SK-N-SH (cell line): ENCODE measurements at regions not wholly inside any gene's neighbourhood (a gene's known extent, or its start where the extent isn't known, plus 50 kb on each side); places are given as distances from the start of the nearest gene placed in this dataset.

Experiments used
- CTCF ChIP-seq: fragments of 200-600 bp; sonication (generic); IDR thresholded peaks from 2 replicates; pipeline ENCODE4 v1.6.1; 2017; ENCODE audit warnings: antibody characterized with exemption, mild to moderate bottlenecking, moderate library complexity
- EP300 ChIP-seq, 2 experiments: IDR thresholded peaks; 2 replicates each; pipeline versions ENCODE4 v1.4.0 to v1.6.1; 2012; ENCODE audit warnings: borderline replicate concordance in 1 of 2, low read depth in 1 of 2, low read length in 1 of 2
- EZH2phosphoT487 ChIP-seq: fragments of 200-600 bp; sonication (generic); IDR thresholded peaks from 2 replicates; pipeline ENCODE4 v1.6.1; 2017; ENCODE audit warnings: low read depth, mixed run types, mild to moderate bottlenecking, antibody characterized with exemption, moderate library complexity, borderline replicate concordance
- FOXM1 ChIP-seq: IDR thresholded peaks from 2 replicates; pipeline ENCODE4 v1.4.0; 2012; ENCODE audit warnings: low read depth, mild to moderate bottlenecking
- GABPA ChIP-seq: IDR thresholded peaks from 2 replicates; pipeline ENCODE4 v1.4.0; 2012; ENCODE audit warnings: low read depth, mild to moderate bottlenecking
- GATA2 ChIP-seq: sonication (generic); formaldehyde crosslinking; IDR thresholded peaks from 2 replicates; pipeline ENCODE4 v1.5.0; 2020; ENCODE audit warnings: mild to moderate bottlenecking, missing genetic modification reagents
- JUND ChIP-seq: IDR thresholded peaks from 2 replicates; pipeline ENCODE4 v1.4.0; 2012
- MAX ChIP-seq: IDR thresholded peaks from 2 replicates; pipeline ENCODE4 v1.4.0; 2012; ENCODE audit warnings: low read depth
- RFX5 ChIP-seq: IDR thresholded peaks from 2 replicates; pipeline ENCODE4 v1.6.1; 2012; ENCODE audit warnings: mild to moderate bottlenecking, improper control_type of control experiment, low read length
- SMC3 ChIP-seq: IDR thresholded peaks from 2 replicates; pipeline ENCODE4 v1.6.1; 2012; ENCODE audit warnings: low read depth, low read length, improper control_type of control experiment
- TAF1 ChIP-seq: IDR thresholded peaks from 2 replicates; pipeline ENCODE4 v1.6.1; 2012; ENCODE audit warnings: low read depth, mild to moderate bottlenecking, low read length, moderate library complexity, borderline replicate concordance
- TCF12 ChIP-seq: IDR thresholded peaks from 2 replicates; pipeline ENCODE4 v1.4.0; 2012
- USF1 ChIP-seq: IDR thresholded peaks from 2 replicates; pipeline ENCODE4 v1.4.0; 2012; ENCODE audit warnings: low read depth, borderline replicate concordance

GRCh38 chr19:30895946-30896345, 453.3 kb downstream of the TSHZ3 start:
- TF ChIP-seq CTCF: no peak
- TF ChIP-seq USF1: no peak
- no peak for TF ChIP-seq TCF12
- no peak for TF ChIP-seq RFX5
- TF ChIP-seq EZH2phosphoT487: no peak
- TF ChIP-seq SMC3: no peak
- no peak for TF ChIP-seq MAX
- TF ChIP-seq FOXM1: no peak
- no peak for TF ChIP-seq EP300 (IDR thresholded peaks at IDR 0.05; ENCODE audit: borderline replicate concordance in 1 of 2, low read depth in 1 of 2, low read length in 1 of 2)
- TF ChIP-seq GATA2 (CRISPR knock-in tag): no peak
- no peak for TF ChIP-seq GABPA
- TF ChIP-seq TAF1: no peak
- TF ChIP-seq JUND: no peak
